Thoracic aorta (tissue), 2 donors: ENCODE measurements at regions not wholly inside any gene's neighbourhood (a gene's known extent, or its start where the extent isn't known, plus 50 kb on each side); places are given as distances from the start of the nearest gene placed in this dataset.

Experiments
- ATAC-seq: fragments of 150-250 bp; one replicate; pipeline ENCODE4 v1.8.0; 2017; ENCODE audit warnings: low read depth; ENCODE audit not compliant: insufficient number of reproducible peaks, low FRiP score
- DNase-seq: peaks from one replicate; pipeline ENCODE4 v3.0.0-alpha.2; 2020; ENCODE audit warnings: low spot score
- H3K27ac ChIP-seq, 2 donors: fragments of 200-600 bp; sonication (generic); 1 replicate in 1 of 2; 2 replicates in 1 of 2; pipeline ENCODE4 v1.5.1; 2016; ENCODE audit warnings: mild to moderate bottlenecking in 2 of 2, moderate library complexity in 2 of 2
- H3K27me3 ChIP-seq: fragments of 200-600 bp; sonication (generic); replicated peaks from 2 replicates; pipeline ENCODE4 v1.6.0; 2016; ENCODE audit warnings: mild to moderate bottlenecking; ENCODE audit not compliant: insufficient read depth
- H3K36me3 ChIP-seq: fragments of 200-600 bp; sonication (generic); one replicate; pipeline ENCODE4 v1.5.1; 2016
- H3K4me1 ChIP-seq, 2 donors: fragments of 200-600 bp; sonication (generic); 1 replicate in 1 of 2; 2 replicates in 1 of 2; pipeline versions ENCODE4 v1.5.1 to v1.6.0; 2016; ENCODE audit warnings: low read depth in 2 of 2, mild to moderate bottlenecking in 1 of 2; ENCODE audit not compliant: control insufficient read depth in 1 of 2
- H3K4me3 ChIP-seq: fragments of 200-600 bp; sonication (generic); 2 replicates; pipeline ENCODE4 v1.5.1; 2016; ENCODE audit warnings: mild to moderate bottlenecking
- H3K9me3 ChIP-seq: fragments of 200-600 bp; sonication (generic); 2 replicates; pipeline ENCODE4 v1.5.1; 2016
- TF ChIP-seq, protein P1 (sequence below): fragments of 200-600 bp; sonication (generic); IDR thresholded peaks from one replicate; pipeline ENCODE4 v1.5.1; 2019; ENCODE audit warnings: antibody characterized with exemption

DNA sequence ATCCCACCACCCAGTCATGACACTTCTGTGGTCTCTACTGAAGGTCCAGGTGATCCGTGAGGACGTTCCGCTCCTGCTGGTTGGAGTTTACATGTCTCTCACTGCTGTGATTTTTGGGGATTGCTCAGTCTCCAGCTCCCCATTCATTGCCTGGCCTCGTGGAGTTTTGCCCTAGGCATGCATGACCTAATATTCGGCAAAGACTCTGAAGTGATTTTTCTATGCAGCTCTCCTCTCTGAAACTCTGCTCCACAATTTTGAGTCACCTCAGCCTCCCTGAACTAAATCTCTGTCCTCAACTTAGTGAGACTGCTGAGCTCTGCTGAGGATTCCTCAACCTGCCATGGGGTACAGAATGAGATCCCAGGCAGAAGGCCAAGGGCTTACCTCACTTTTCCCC lies 174.4 kb upstream of the FGGY start:
- TF ChIP-seq, protein P1, sequence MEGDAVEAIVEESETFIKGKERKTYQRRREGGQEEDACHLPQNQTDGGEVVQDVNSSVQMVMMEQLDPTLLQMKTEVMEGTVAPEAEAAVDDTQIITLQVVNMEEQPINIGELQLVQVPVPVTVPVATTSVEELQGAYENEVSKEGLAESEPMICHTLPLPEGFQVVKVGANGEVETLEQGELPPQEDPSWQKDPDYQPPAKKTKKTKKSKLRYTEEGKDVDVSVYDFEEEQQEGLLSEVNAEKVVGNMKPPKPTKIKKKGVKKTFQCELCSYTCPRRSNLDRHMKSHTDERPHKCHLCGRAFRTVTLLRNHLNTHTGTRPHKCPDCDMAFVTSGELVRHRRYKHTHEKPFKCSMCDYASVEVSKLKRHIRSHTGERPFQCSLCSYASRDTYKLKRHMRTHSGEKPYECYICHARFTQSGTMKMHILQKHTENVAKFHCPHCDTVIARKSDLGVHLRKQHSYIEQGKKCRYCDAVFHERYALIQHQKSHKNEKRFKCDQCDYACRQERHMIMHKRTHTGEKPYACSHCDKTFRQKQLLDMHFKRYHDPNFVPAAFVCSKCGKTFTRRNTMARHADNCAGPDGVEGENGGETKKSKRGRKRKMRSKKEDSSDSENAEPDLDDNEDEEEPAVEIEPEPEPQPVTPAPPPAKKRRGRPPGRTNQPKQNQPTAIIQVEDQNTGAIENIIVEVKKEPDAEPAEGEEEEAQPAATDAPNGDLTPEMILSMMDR = no peak
- ATAC-seq = no peak
- Histone ChIP-seq H3K27me3 (no peaks in the 10 kb centered on the region), H3K9me3 (no peaks in the 10 kb centered on the region), H3K4me3 (no peak overlapping the region), H3K27ac (no peak overlapping the region), H3K36me3 (no peaks in the 10 kb centered on the region), H3K4me1 (no peaks in the 10 kb centered on the region)
- DNase-seq = no peak

DNA sequence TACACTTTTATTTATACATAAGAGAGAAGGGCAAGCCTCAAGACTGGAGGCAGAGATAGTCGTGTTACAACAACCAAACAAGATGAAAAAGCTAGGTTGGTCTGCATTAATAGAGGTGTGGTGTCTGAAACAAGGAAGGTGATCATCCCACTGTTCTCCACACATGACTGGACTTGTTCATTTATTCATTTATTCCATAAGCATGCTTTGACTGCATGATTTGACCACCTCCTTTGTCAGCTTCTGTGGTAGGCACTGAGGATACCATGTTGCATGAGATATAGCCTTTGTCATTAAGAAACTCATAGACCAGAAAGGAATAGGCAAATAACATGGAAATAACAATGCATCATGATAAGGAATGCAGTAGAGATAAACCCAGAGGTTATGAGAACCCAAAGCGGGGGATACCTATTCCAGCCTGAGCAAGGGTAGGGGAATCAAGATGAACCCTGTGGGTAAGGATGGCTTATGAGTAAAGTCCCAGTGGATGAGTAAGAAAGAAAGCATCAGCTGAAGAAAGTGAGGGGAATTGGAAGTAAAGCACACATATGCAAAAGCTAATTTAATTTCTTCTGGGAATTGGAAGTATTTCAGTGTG lies 173.7 kb upstream of the FGGY start:
- no peak overlapping the region for H3K27ac ChIP-seq
- DNase-seq (no peak), ATAC-seq (no peak)
- peaks cover 0 to 3% of the 10 kb centered on the region in 2 donors for H3K4me1 ChIP-seq
- no peaks in the 10 kb centered on the region for H3K36me3 ChIP-seq
- no peaks in the 10 kb centered on the region for H3K27me3 ChIP-seq
- H3K9me3 ChIP-seq = no peaks in the 10 kb centered on the region
- TF ChIP-seq, protein P1 = no peak
- no peak overlapping the region for H3K4me3 ChIP-seq

DNA sequence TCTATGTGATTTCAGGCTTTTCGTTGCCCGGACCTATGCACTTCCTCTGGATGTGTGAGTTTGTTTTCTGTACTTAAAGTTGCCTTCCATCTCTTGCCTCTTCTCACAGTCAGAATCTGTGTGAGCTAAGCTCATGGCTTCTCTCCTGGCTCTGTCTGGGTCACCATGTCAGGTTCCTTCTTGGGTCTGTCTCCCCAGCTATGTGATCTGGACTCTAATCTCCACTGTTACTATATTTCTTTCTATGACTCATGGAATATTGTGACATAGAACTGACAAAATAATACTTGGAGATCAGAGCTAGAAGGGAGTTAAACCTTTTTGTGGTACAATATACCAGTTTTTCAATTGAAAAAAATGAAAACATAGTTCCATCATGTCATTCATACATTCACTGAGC lies 172.7 kb upstream of the FGGY start:
- Histone ChIP-seq H3K27me3 (no peaks in the 10 kb centered on the region), H3K27ac (no peak overlapping the region), H3K4me1 (peaks cover 6 to 13% of the 10 kb centered on the region in 2 donors), H3K4me3 (no peak overlapping the region), H3K9me3 (no peaks in the 10 kb centered on the region), H3K36me3 (no peaks in the 10 kb centered on the region)
- ATAC-seq (no peak), DNase-seq (no peak)
- TF ChIP-seq, protein P1 = no peak

DNA sequence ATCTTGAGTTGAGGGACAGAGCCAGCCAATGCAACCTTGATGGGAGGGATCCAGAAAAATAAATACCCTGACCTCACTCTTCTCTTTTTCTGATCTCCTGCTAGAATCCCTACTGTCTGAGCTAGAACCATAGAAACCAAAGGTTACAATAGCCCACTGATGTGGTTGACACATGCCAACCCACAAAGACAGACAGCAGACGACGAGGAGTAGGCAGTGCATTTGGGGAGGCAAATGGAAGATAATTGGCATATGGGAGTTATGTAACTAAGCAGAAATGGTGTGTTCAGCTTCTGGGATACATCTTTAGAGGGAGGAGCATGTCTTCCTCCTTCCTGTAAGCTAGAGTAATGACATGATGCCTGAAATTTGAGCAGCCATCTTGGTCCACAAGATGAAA lies 171.7 kb upstream of the FGGY start:
- Histone ChIP-seq H3K27me3 (no peaks in the 10 kb centered on the region), H3K9me3 (no peaks in the 10 kb centered on the region), H3K36me3 (no peaks in the 10 kb centered on the region), H3K4me1 (peaks cover 6 to 13% of the 10 kb centered on the region in 2 donors), H3K4me3 (no peak overlapping the region), H3K27ac (no peak overlapping the region)
- DNase-seq = no peak
- TF ChIP-seq, protein P1 = no peak
- no peak for ATAC-seq

DNA sequence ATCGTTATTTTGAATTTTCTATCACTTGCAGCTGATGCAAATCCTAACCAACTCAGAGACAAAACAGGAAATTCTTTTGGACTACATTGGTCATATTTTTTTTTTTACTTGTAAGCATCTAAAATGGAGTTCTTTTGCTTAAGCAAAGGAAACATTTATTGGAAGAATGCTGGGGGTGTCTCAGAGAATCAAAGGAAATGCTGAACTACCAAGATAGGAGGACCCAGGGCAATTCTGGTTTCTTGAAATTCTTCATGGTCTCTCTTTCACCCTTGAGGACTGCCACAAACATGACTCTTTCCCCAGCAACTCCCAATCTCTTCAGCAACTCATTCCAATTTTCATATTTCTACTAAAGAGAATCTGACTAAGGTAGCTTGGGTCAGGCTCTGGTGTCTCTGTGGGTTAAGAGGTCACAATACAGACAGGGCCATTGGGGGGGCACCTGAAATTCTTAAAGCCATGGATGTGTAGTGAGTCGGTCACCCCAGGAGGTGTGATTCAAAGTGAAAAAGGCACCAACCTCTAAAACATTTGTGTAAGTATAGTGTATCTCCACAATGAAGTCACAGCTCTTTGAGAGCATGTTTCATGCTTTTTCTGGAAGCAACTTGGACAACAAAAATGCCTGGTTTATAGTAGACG lies 171.1 kb upstream of the FGGY start:
- no peaks in the 10 kb centered on the region for H3K9me3 ChIP-seq

More for the DNA sequence above, 171.1 kb upstream of the FGGY start:
- Histone ChIP-seq H3K27me3 (no peaks in the 10 kb centered on the region), H3K4me1 (peaks cover 6 to 13% of the 10 kb centered on the region in 2 donors), H3K4me3 (no peak overlapping the region), H3K27ac (no peak overlapping the region), H3K36me3 (no peaks in the 10 kb centered on the region)
- TF ChIP-seq, protein P1 = no peak
- no peak for ATAC-seq
- no peak for DNase-seq
